K562 (cell line): ENCODE measurements at regions not wholly inside any gene's neighbourhood (a gene's known extent, or its start where the extent isn't known, plus 50 kb on each side); places are given as distances from the start of the nearest gene placed in this dataset.

Experiments
- ATAC-seq: fragments of 200-7000 bp; cut with Tn5 transposase; 3 replicates; pipeline ENCODE4 v1.9.1; 2020; ENCODE audit warnings: moderate library complexity
- BruUV-seq: library from RNA; stranded (reverse); fragments of 400-500 nt; replicated peaks from 2 replicates; lab custom pipeline; 2021; lab: Mats Ljungman, UMichigan
- CTCF ChIA-PET: fragments of 300-600 bp; formaldehyde crosslinking; extraction: SDS; loops from one replicate; lab custom pipeline; 2021; ENCODE audit warnings: low intra/inter-chr PET ratio; lab: Yijun Ruan, JAX
- POLR2A ChIA-PET: fragments of 300-600, 350-650 bp; sonication (Branson Sonifier 250); formaldehyde crosslinking; extraction: SDS; loops from one replicate; lab custom pipeline; 2021; ENCODE audit warnings: antibody characterized with exemption, inconsistent platforms; lab: Yijun Ruan, JAX
- DNase-seq, 4 experiments: peaks; one replicate each; pipeline versions ENCODE4 v3.0.0 to v3.0.0-alpha.2; 2011 to 2018; ENCODE audit warnings: low spot score in 3 of 4, mixed read lengths in 3 of 4; ENCODE audit errors: extremely low read depth in 1 of 4
- FAIRE-seq: peaks from 2 replicates; lab custom pipeline; 2011; peaks lifted over from hg19 to GRCh38; lab: Jason Lieb, UNC
- H2AFZ ChIP-seq: 2 replicates; pipeline ENCODE4 v1.6.0; 2011; ENCODE audit warnings: low read depth, low read length, control low read depth, inconsistent platforms
- H3K27ac ChIP-seq: fragments of 200-600 bp; 3 replicates; pipeline ENCODE4 v1.8.0; 2011; ENCODE audit warnings: low read depth, mild to moderate bottlenecking, control low read depth, inconsistent platforms, low read length, moderate library complexity, mixed read lengths; ENCODE audit errors: extremely low read depth
- H3K27me3 ChIP-seq, 2 experiments: fragments of 300-600 bp in 1 of 2; 2 replicates in 1 of 2; 3 replicates in 1 of 2; pipeline versions ENCODE4 v1.6.0 to v1.8.0; 2011; ENCODE audit warnings: inconsistent platforms in 2 of 2, low read length in 2 of 2, mild to moderate bottlenecking in 1 of 2, mixed read lengths in 1 of 2, moderate library complexity in 1 of 2; ENCODE audit not compliant: control insufficient read depth in 2 of 2, insufficient read depth in 2 of 2
- H3K36me3 ChIP-seq: fragments of 300-600 bp; 3 replicates; pipeline ENCODE4 v1.8.0; 2011; ENCODE audit warnings: mild to moderate bottlenecking, low read length, inconsistent platforms; ENCODE audit not compliant: control insufficient read depth, insufficient read depth
- H3K4me1 ChIP-seq, 2 experiments: fragments of 200-600 bp in 1 of 2; replicated peaks in 1 of 2; 2 replicates in 1 of 2; 3 replicates in 1 of 2; pipeline versions ENCODE4 v1.5.1 to v1.8.0; 2011; ENCODE audit warnings: inconsistent platforms in 2 of 2, low read length in 2 of 2, mild to moderate bottlenecking in 1 of 2, mixed read lengths in 1 of 2, moderate library complexity in 1 of 2; ENCODE audit not compliant: control insufficient read depth in 2 of 2, insufficient read depth in 2 of 2
- H3K4me2 ChIP-seq: 2 replicates; pipeline ENCODE4 v1.6.1; 2011; ENCODE audit warnings: low read length, control low read depth, inconsistent platforms, mixed read lengths; ENCODE audit not compliant: insufficient read depth
- H3K4me3 ChIP-seq: fragments of 200-600 bp; sonication (generic), shearing (Covaris generic); 2 replicates; pipeline ENCODE4 v1.5.1; 2016; ENCODE audit warnings: control low read depth, inconsistent platforms
- H3K79me2 ChIP-seq: fragments of 200-600 bp; 3 replicates; pipeline ENCODE4 v1.8.0; 2011; ENCODE audit warnings: low read length, inconsistent platforms; ENCODE audit not compliant: control insufficient read depth, insufficient read depth
- H3K9ac ChIP-seq, 2 experiments: 2 replicates each; pipeline versions ENCODE4 v1.6.0 to v1.6.1; 2011; ENCODE audit warnings: low read depth in 2 of 2, low read length in 2 of 2, control low read depth in 1 of 2, inconsistent platforms in 1 of 2, mild to moderate bottlenecking in 1 of 2, mixed read lengths in 1 of 2; ENCODE audit not compliant: insufficient read depth in 1 of 2
- H3K9me1 ChIP-seq: one replicate; pipeline ENCODE4 v1.6.0; 2011; ENCODE audit warnings: inconsistent platforms, mild to moderate bottlenecking, low read length, moderate library complexity; ENCODE audit not compliant: control insufficient read depth, insufficient read depth
- H3K9me3 ChIP-seq: replicated peaks from 2 replicates; pipeline ENCODE4 v1.5.1; 2011; ENCODE audit warnings: low read depth, low read length, inconsistent platforms; ENCODE audit not compliant: control insufficient read depth, insufficient read depth
- H4K20me1 ChIP-seq: replicated peaks from 2 replicates; pipeline ENCODE4 v1.6.1; 2011; ENCODE audit warnings: low read length, inconsistent platforms, mixed read lengths; ENCODE audit not compliant: control insufficient read depth, insufficient read depth
- ATF2 ChIP-seq: sonication (generic); formaldehyde crosslinking; IDR thresholded peaks from 2 replicates; pipeline ENCODE4 v1.8.1; 2022; ENCODE audit warnings: missing genetic modification reagents
- CREB5 ChIP-seq: fragments of 250-450 bp; sonication (Bioruptor Pico); IDR thresholded peaks from 2 replicates; pipeline ENCODE4 v1.5.0; 2020; ENCODE audit warnings: mild to moderate bottlenecking
- ELF2 ChIP-seq: fragments of 250-450 bp; sonication (Bioruptor Pico); IDR thresholded peaks from 2 replicates; pipeline ENCODE4 v1.5.0; 2021; ENCODE audit warnings: mild to moderate bottlenecking
- FOXA1 ChIP-seq: fragments of 450-650 bp; IDR thresholded peaks from 2 replicates; pipeline ENCODE4 v1.6.1; 2016; ENCODE audit warnings: mild to moderate bottlenecking, borderline replicate concordance
- HMG20B ChIP-seq: fragments of 250-450 bp; sonication (Bioruptor Pico); IDR thresholded peaks from 2 replicates; pipeline ENCODE4 v1.5.0; 2021; ENCODE audit warnings: mild to moderate bottlenecking
- NR2C2 ChIP-seq, 2 experiments: fragments of 200-800 bp in 1 of 2; sonication (Bioruptor generic) in 1 of 2; sonication (generic) in 1 of 2; formaldehyde crosslinking in 1 of 2; IDR thresholded peaks; 2 replicates each; pipeline versions ENCODE4 v1.6.1 to v1.8.0; 2016 to 2022; ENCODE audit warnings: mild to moderate bottlenecking in 1 of 2, missing compliant biosample characterization in 1 of 2, missing genetic modification characterization in 1 of 2, missing genetic modification reagents in 1 of 2
- PATZ1 ChIP-seq: fragments of 250-450 bp; sonication (Bioruptor Pico); IDR thresholded peaks from 2 replicates; pipeline ENCODE4 v1.5.0; 2020; ENCODE audit warnings: mild to moderate bottlenecking, borderline replicate concordance
- SMARCA5 ChIP-seq: fragments of 450-650 bp; IDR thresholded peaks from 2 replicates; pipeline ENCODE4 v1.6.1; 2016
- ZNF197 ChIP-seq: fragments of 200-800 bp; sonication (Bioruptor generic); IDR thresholded peaks from 2 replicates; pipeline ENCODE4 v1.6.1; 2016; ENCODE audit warnings: low read depth, missing genetic modification characterization, missing compliant biosample characterization
- ZNF3 ChIP-seq: fragments of 250-450 bp; sonication (Bioruptor Pico); IDR thresholded peaks from 2 replicates; pipeline ENCODE4 v1.5.0; 2021; ENCODE audit warnings: mild to moderate bottlenecking, moderate library complexity
- WGBS: fragments of 100-300 bp; shearing (Covaris generic); methylation state at CpG from one replicate; pipeline ENCODE4 v1.1.6; 2016; ENCODE audit warnings: low coverage, mixed read lengths; ENCODE audit not compliant: insufficient coverage; ENCODE audit errors: missing lambda C conversion rate; 5-methylcytosine and 5-hydroxymethylcytosine counted together
- in situ Hi-C: fragments of 300-500 bp; cut with MboI; formaldehyde crosslinking; loops from 4 replicates; pipeline ENCODE4 v1.15.0; 2018; ENCODE audit warnings: inconsistent platforms, mixed read lengths
- intact Hi-C: fragments of 100-400 bp; cut with micrococcal nuclease; formaldehyde crosslinking; loops from 2 replicates; pipeline ENCODE4 v1.14.2; 2022

- ChIA-PET CTCF (no interaction called here), POLR2A (no interaction called here)
- Histone ChIP-seq H3K4me3 (no peak overlapping the region), H3K79me2 (no peaks in the 10 kb centered on the region), H3K4me1 (no peaks in the 10 kb centered on the region; a peak in 1 of 5 replicates), H3K9me3 (no peaks in the 10 kb centered on the region), H3K4me2 (no peak overlapping the region), H3K36me3 (no peaks in the 10 kb centered on the region), H3K9me1 (no peaks in the 10 kb centered on the region), H3K9ac (no peak overlapping the region), H2AFZ (no peak overlapping the region), H4K20me1 (no peaks in the 10 kb centered on the region), H3K27ac (no peak overlapping the region), H3K27me3 (no peaks in the 10 kb centered on the region)
- no TSS peak for BruUV-seq
- FAIRE-seq: no peak
- intact Hi-C loops: no loop called here
- WGBS: 0% methylated on average over 1 of the region's 1 CpG
- TF ChIP-seq HMG20B (CRISPR knock-in tag) (no peak), SMARCA5 (no peak), FOXA1 (no peak)
- in situ Hi-C loops: no loop called here
- ATAC-seq: no peak
- DNase-seq: no peak
Observed at GRCh38 chr3:36649125-36649524, 115.2 kb downstream of the DCLK3 start.

GRCh38 chr3:36648241-36649034, 115.9 kb downstream of the DCLK3 start:
- intact Hi-C loops (no loop called here), in situ Hi-C loops (no loop called here)
- 5% methylated on average over 5 of the region's 5 CpGs for WGBS
- Histone ChIP-seq H3K79me2 (no peaks in the 10 kb centered on the region), H2AFZ (no peak overlapping the region), H3K9ac (no peak overlapping the region), H3K36me3 (no peaks in the 10 kb centered on the region), H3K9me3 (no peaks in the 10 kb centered on the region), H3K4me3 (no peak overlapping the region), H4K20me1 (no peaks in the 10 kb centered on the region), H3K27me3 (no peaks in the 10 kb centered on the region), H3K27ac (no peak overlapping the region), H3K9me1 (no peaks in the 10 kb centered on the region), H3K4me2 (no peak overlapping the region), H3K4me1 (no peaks in the 10 kb centered on the region; a peak in 1 of 5 replicates)
- FAIRE-seq (no peak), ATAC-seq (no peak), DNase-seq (no peak)
- POLR2A ChIA-PET: no interaction called here
- CTCF ChIA-PET: no interaction called here
- no TSS peak for BruUV-seq
- TF ChIP-seq ATF2 (CRISPR knock-in tag) (no peak), CREB5 (CRISPR knock-in tag) (peak; percentile 69; the same call in 1 of the 2 replicates), ZNF197 (CRISPR knock-in tag) (0 out of 2 replicates have a peak, but pooled peaks have one; percentile 56), PATZ1 (CRISPR knock-in tag) (0 out of 2 replicates have a peak, but pooled peaks have one; percentile 73), ZNF3 (CRISPR knock-in tag) (no peak), ELF2 (CRISPR knock-in tag) (peak; percentile 34; the same call in 1 of the 2 replicates), NR2C2 (CRISPR knock-in tag; IDR thresholded peaks at IDR 0.05) (no peak), NR2C2 (tag; IDR thresholded peaks at IDR 0.05) (0 out of 2 replicates have a peak, but pooled peaks have one; percentile 23)
